CD14-positive monocyte (primary cell): ENCODE measurements at regions not wholly inside any gene's neighbourhood (a gene's known extent, or its start where the extent isn't known, plus 50 kb on each side); places are given as distances from the start of the nearest gene placed in this dataset.

Experiments
- DNase-seq, 3 donors: peaks; one replicate each; pipeline ENCODE4 v3.0.0-alpha.2; 2011 to 2022
- H2AFZ ChIP-seq: 2 replicates; pipeline ENCODE4 v1.6.0; 2012; ENCODE audit warnings: mild to moderate bottlenecking, low read depth, low read length, inconsistent platforms; ENCODE audit not compliant: insufficient read depth, poor library complexity, severe bottlenecking
- H3K27ac ChIP-seq, 2 donors: 1 replicate in 1 of 2; 2 replicates in 1 of 2; pipeline ENCODE4 v1.5.1; 2012 to 2013; ENCODE audit warnings: low read length in 2 of 2, control low read depth in 1 of 2, inconsistent platforms in 1 of 2, low read depth in 1 of 2, mild to moderate bottlenecking in 1 of 2
- H3K27me3 ChIP-seq, 2 donors: one replicate each; pipeline versions ENCODE4 v1.6.0 to v1.6.1; 2011 to 2013; ENCODE audit warnings: low read length in 2 of 2; ENCODE audit not compliant: control insufficient read depth in 2 of 2, insufficient read depth in 2 of 2
- H3K36me3 ChIP-seq, 2 donors: replicated peaks in 1 of 2; 1 replicate in 1 of 2; 2 replicates in 1 of 2; pipeline versions ENCODE4 v1.5.1 to v1.6.1; 2012 to 2013; ENCODE audit warnings: low read length in 2 of 2, control low read depth in 1 of 2, inconsistent platforms in 1 of 2, mild to moderate bottlenecking in 1 of 2; ENCODE audit not compliant: insufficient read depth in 2 of 2, control insufficient read depth in 1 of 2
- H3K4me1 ChIP-seq, 2 donors: 1 replicate in 1 of 2; 2 replicates in 1 of 2; pipeline versions ENCODE4 v1.5.1 to v1.6.1; 2012 to 2013; ENCODE audit warnings: low read length in 2 of 2, control low read depth in 1 of 2, inconsistent platforms in 1 of 2, mild to moderate bottlenecking in 1 of 2, moderate library complexity in 1 of 2; ENCODE audit not compliant: insufficient read depth in 2 of 2, control insufficient read depth in 1 of 2
- H3K4me2 ChIP-seq: replicated peaks from 2 replicates; pipeline ENCODE3; 2012; ENCODE audit warnings: low read length, moderate library complexity, mild to moderate bottlenecking; ENCODE audit not compliant: poor library complexity, severe bottlenecking; ENCODE audit errors: extremely low read depth
- H3K4me3 ChIP-seq, 3 experiments: fragments of 200-600 bp in 1 of 3; sonication (generic) in 1 of 3; replicated peaks in 1 of 3; 1 replicate in 2 of 3; 2 replicates in 1 of 3; pipeline ENCODE4 v1.5.1; 2011 to 2013; ENCODE audit warnings: low read length in 3 of 3, mild to moderate bottlenecking in 3 of 3, control low read depth in 2 of 3, low read depth in 2 of 3, inconsistent platforms in 1 of 3, moderate library complexity in 1 of 3
- H3K79me2 ChIP-seq: 2 replicates; pipeline ENCODE4 v1.6.0; 2012; ENCODE audit warnings: mild to moderate bottlenecking, control low read depth, inconsistent platforms, low read length, moderate library complexity; ENCODE audit not compliant: insufficient read depth
- H3K9ac ChIP-seq: 2 replicates; pipeline ENCODE4 v1.6.0; 2017; ENCODE audit warnings: low read length, mild to moderate bottlenecking; ENCODE audit not compliant: insufficient read depth, poor library complexity, severe bottlenecking
- H3K9me3 ChIP-seq, 2 donors: replicated peaks in 1 of 2; 1 replicate in 1 of 2; 2 replicates in 1 of 2; pipeline versions ENCODE4 v1.5.1 to v1.6.1; 2012 to 2013; ENCODE audit warnings: low read length in 2 of 2, control low read depth in 1 of 2; ENCODE audit not compliant: control insufficient read depth in 1 of 2, insufficient read depth in 1 of 2
- H4K20me1 ChIP-seq: 2 replicates; pipeline ENCODE4 v1.6.0; 2012; ENCODE audit warnings: mild to moderate bottlenecking, low read length, control low read depth, moderate library complexity; ENCODE audit not compliant: insufficient read depth
- H3K27ac Mint-ChIP-seq, 7 donors: one replicate each; pipeline ENCODE4 v1.8.0; 2020; ENCODE audit warnings: mild to moderate bottlenecking in 7 of 7, mixed read lengths in 7 of 7, moderate library complexity in 6 of 7, inconsistent platforms in 2 of 7
- H3K27me3 Mint-ChIP-seq, 3 donors: one replicate each; pipeline ENCODE4 v1.8.0; 2021 to 2022; ENCODE audit warnings: low read depth in 3 of 3, mild to moderate bottlenecking in 3 of 3, mixed read lengths in 3 of 3, moderate library complexity in 3 of 3, inconsistent platforms in 1 of 3
- H3K36me3 Mint-ChIP-seq, 2 donors: one replicate each; pipeline ENCODE4 v1.8.0; 2020; ENCODE audit warnings: mixed read lengths in 2 of 2, inconsistent platforms in 1 of 2, mild to moderate bottlenecking in 1 of 2
- H3K4me1 Mint-ChIP-seq: one replicate; pipeline ENCODE4 v1.8.0; 2020; ENCODE audit warnings: mild to moderate bottlenecking, mixed read lengths
- H3K4me3 Mint-ChIP-seq, 2 donors: one replicate each; pipeline ENCODE4 v1.8.0; 2020; ENCODE audit warnings: mild to moderate bottlenecking in 2 of 2, mixed read lengths in 2 of 2, moderate library complexity in 1 of 2
- H3K9me3 Mint-ChIP-seq, 7 donors: one replicate each; pipeline ENCODE4 v1.8.0; 2020 to 2022; ENCODE audit warnings: mixed read lengths in 7 of 7, mild to moderate bottlenecking in 6 of 7, moderate library complexity in 6 of 7, inconsistent platforms in 2 of 7
- CTCF ChIP-seq: fragments of 200-600 bp; IDR thresholded peaks from one replicate; pipeline ENCODE4 v1.8.0; 2022; ENCODE audit warnings: antibody characterized with exemption, mild to moderate bottlenecking
- WGBS: methylation state at CpG from one replicate; pipeline ENCODE4 v1.1.5; 2013; ENCODE audit warnings: missing lambda C conversion rate; ENCODE audit not compliant: insufficient coverage; 5-methylcytosine and 5-hydroxymethylcytosine counted together
- intact Hi-C, 2 donors: fragments of 100-400 bp; cut with micrococcal nuclease; formaldehyde crosslinking; loops; one replicate each; pipeline versions ENCODE4 v1.15.0 to v1.15.1; 2023

- Histone ChIP-seq H3K4me1 (no peaks in the 10 kb centered on the region), H3K36me3 (no peaks in the 10 kb centered on the region), H3K27ac (no peak overlapping the region), H3K4me3 (no peak overlapping the region), H4K20me1 (no peaks in the 10 kb centered on the region), H3K79me2 (no peaks in the 10 kb centered on the region), H3K27me3 (no peaks in the 10 kb centered on the region), H3K9me3 (no peaks in the 10 kb centered on the region), H3K9ac (no peak overlapping the region), H2AFZ (no peak overlapping the region), H3K4me2 (no peak overlapping the region)
- H3K27ac Mint-ChIP-seq: no peak overlapping the region
- peaks cover 0 to 7% (median 0%) of the 10 kb centered on the region in 7 donors for H3K9me3 Mint-ChIP-seq
- WGBS: 78% methylated on average over 2 of the region's 6 CpGs
- H3K4me1 Mint-ChIP-seq: no peaks in the 10 kb centered on the region
- intact Hi-C loops: no loop called here
- no peaks in the 10 kb centered on the region for H3K36me3 Mint-ChIP-seq
- H3K4me3 Mint-ChIP-seq: no peak overlapping the region
- H3K27me3 Mint-ChIP-seq: no peaks in the 10 kb centered on the region
- no peak for TF ChIP-seq CTCF
- DNase-seq: no peak
Measured at GRCh38 chr4:160423879-160424451, 1321.1 kb downstream of the RAPGEF2 start.

- Mint-ChIP-seq H3K36me3 (no peaks in the 10 kb centered on the region), H3K4me3 (no peak overlapping the region), H3K27me3 (no peaks in the 10 kb centered on the region), H3K4me1 (no peaks in the 10 kb centered on the region), H3K27ac (no peak overlapping the region), H3K9me3 (peaks cover 0 to 10% (median 2%) of the 10 kb centered on the region in 7 donors)
- WGBS: no CpG with 5 or more reads among the region's 2 CpGs
- Histone ChIP-seq H3K36me3 (no peaks in the 10 kb centered on the region), H3K9ac (no peak overlapping the region), H3K4me1 (no peaks in the 10 kb centered on the region), H3K27me3 (no peaks in the 10 kb centered on the region), H3K4me2 (no peak overlapping the region), H4K20me1 (no peaks in the 10 kb centered on the region), H3K4me3 (no peak overlapping the region), H3K79me2 (no peaks in the 10 kb centered on the region), H2AFZ (no peak overlapping the region), H3K9me3 (no peaks in the 10 kb centered on the region), H3K27ac (no peak overlapping the region)
- intact Hi-C loops: no loop called here
- DNase-seq: no peak
- TF ChIP-seq CTCF: no peak
Measured at GRCh38 chr4:160426233-160426632, 1323.4 kb downstream of the RAPGEF2 start.
